ENCODE measurements at regions not wholly inside any gene's neighbourhood (a gene's known extent, or its start where the extent isn't known, plus 50 kb on each side); places are given as distances from the start of the nearest gene placed in this dataset.

GRCh38 chr15:91801836-91802534 lies 51.5 kb upstream of the SLCO3A1 start:
- no peaks in the 10 kb centered on the region for H3K79me2 ChIP-seq (replicated peaks; ENCODE audit: insufficient read depth, low read length)
- H4K20me1 ChIP-seq (ENCODE audit: insufficient read depth): no peaks in the 10 kb centered on the region
- H3K27me3 ChIP-seq (ENCODE audit: insufficient read depth, low read depth, low read length): no peaks in the 10 kb centered on the region
- no peak overlapping the region for H3K4me3 ChIP-seq (ENCODE audit: low read length)
- no peak for TF ChIP-seq SMC3 (conservative IDR thresholded peaks at IDR 0.05; ENCODE audit: poor library complexity)
- no peak for TF ChIP-seq MXI1 (conservative IDR thresholded peaks at IDR 0.05; ENCODE audit: poor library complexity, severe bottlenecking)
- no peak for TF ChIP-seq REST (IDR thresholded peaks at IDR 0.05; ENCODE audit: borderline replicate concordance)
- TF ChIP-seq EZH2 (IDR thresholded peaks at IDR 0.05; ENCODE audit: borderline replicate concordance, insufficient read depth, low read length, poor library complexity, severe bottlenecking): no peak
- no peak for TF ChIP-seq TAF1 (IDR thresholded peaks at IDR 0.05; ENCODE audit: low read depth)
- TF ChIP-seq EP300 (conservative IDR thresholded peaks at IDR 0.05; ENCODE audit: poor library complexity, severe bottlenecking): no peak
- no peak for TF ChIP-seq CTCF (IDR thresholded peaks at IDR 0.05; ENCODE audit: poor library complexity, severe bottlenecking)
- no peak for TF ChIP-seq RAD21 (conservative IDR thresholded peaks at IDR 0.05)
- TF ChIP-seq POLR2AphosphoS5 (IDR thresholded peaks at IDR 0.05): no peak
- H2AFZ ChIP-seq (ENCODE audit: low read depth, low read length): no peak overlapping the region
- no peak overlapping the region for H3K4me2 ChIP-seq (ENCODE audit: low read length)
- no peaks in the 10 kb centered on the region for H3F3A ChIP-seq (ENCODE audit: insufficient read depth, low read length, poor library complexity, severe bottlenecking)
- H3K36me3 ChIP-seq (ENCODE audit: insufficient read depth, low read length): no peaks in the 10 kb centered on the region
- H3K9me2 ChIP-seq (ENCODE audit: insufficient read depth, low read length): no peaks in the 10 kb centered on the region
- no peak overlapping the region for H3K27ac ChIP-seq (ENCODE audit: low read length)
- no peak overlapping the region for H3K9ac ChIP-seq (ENCODE audit: low read length)
- no peaks in the 10 kb centered on the region for H3K9me3 ChIP-seq (ENCODE audit: low read length)

DNA sequence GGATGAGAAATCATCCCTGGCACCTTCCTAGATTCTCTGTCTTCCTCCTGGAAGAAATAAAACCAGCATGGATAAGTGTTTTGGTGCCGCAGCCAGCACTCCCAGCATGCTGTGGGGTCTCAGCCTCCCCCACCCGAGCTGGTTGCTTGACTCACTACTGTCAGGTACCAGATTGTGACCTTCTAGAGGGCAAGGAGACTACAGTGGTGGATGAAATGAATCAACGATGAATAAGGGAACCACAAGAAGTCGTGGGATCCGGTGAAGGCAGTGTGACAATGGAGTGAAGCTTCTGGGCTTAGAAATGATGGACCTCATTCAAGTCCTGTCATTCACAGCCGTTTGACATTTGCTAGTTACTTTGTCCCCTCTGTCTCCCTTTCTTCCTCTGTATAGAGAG lies 50.2 kb upstream of the SLCO3A1 start:
- no peaks in the 10 kb centered on the region for H4K20me1 ChIP-seq (ENCODE audit: insufficient read depth)
- no peaks in the 10 kb centered on the region for H3K36me3 ChIP-seq (ENCODE audit: insufficient read depth, low read length)
- H3K27ac ChIP-seq (ENCODE audit: low read length): no peak overlapping the region

More for the DNA sequence above, 50.2 kb upstream of the SLCO3A1 start:
- no peaks in the 10 kb centered on the region for H3K9me2 ChIP-seq (ENCODE audit: insufficient read depth, low read length)
- no peak for TF ChIP-seq POLR2AphosphoS5 (IDR thresholded peaks at IDR 0.05)
- TF ChIP-seq SMC3 (conservative IDR thresholded peaks at IDR 0.05; ENCODE audit: poor library complexity): no peak
- no peak for TF ChIP-seq TAF1 (IDR thresholded peaks at IDR 0.05; ENCODE audit: low read depth)
- no peak overlapping the region for H3K9ac ChIP-seq (ENCODE audit: low read length)
- H3K79me2 ChIP-seq (replicated peaks; ENCODE audit: insufficient read depth, low read length): no peaks in the 10 kb centered on the region
- H3F3A ChIP-seq (ENCODE audit: insufficient read depth, low read length, poor library complexity, severe bottlenecking): no peaks in the 10 kb centered on the region
- H3K27me3 ChIP-seq (ENCODE audit: insufficient read depth, low read depth, low read length): no peaks in the 10 kb centered on the region
- no peak overlapping the region for H3K4me3 ChIP-seq (ENCODE audit: low read length)
- H2AFZ ChIP-seq (ENCODE audit: low read depth, low read length): no peak overlapping the region
- H3K4me2 ChIP-seq (ENCODE audit: low read length): no peak overlapping the region
- H3K9me3 ChIP-seq (ENCODE audit: low read length): no peaks in the 10 kb centered on the region

Small RNA genes in the stretch of these regions (small RNA-seq; reads per million reads assigned to genes)
- 0 reads per million in 3 experiments for gene AC107958.1
